ENCODE measurements at regions not wholly inside any gene's neighbourhood (a gene's known extent, or its start where the extent isn't known, plus 50 kb on each side); places are given as distances from the start of the nearest gene placed in this dataset.

DNA sequence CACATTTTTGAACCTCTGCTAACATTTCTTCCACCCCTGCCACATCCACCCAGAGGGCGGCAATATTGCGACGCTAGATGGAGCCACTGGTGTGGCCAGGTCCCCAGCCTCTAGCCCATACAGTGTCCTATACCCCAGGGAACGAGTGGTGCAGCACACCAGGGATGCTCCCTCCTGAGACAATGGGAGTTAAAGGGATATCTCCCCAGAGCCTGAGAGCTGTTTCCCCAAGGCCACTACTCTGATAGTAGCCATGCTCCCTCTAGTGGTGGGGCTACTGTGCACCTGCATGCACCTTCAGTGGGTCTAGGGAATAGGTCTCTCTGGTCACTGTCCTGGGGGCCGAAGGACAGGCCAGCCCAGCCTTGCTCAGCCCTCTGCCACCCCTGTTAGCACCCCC is 336.4 kb upstream of the FSHR start:
- H3K27me3 ChIP-seq (replicated peaks; ENCODE audit: control insufficient read depth, insufficient read depth, low read length), result no peaks in the 10 kb centered on the region

GRCh38 chr2:49487139-49487538 is 332.8 kb upstream of the FSHR start:
- no peak for DNase-seq (ENCODE audit: low read depth)
- Histone ChIP-seq H3K4me1 (ENCODE audit: control insufficient read depth, insufficient read depth, low read length) (no peaks in the 10 kb centered on the region), H3K9me3 (ENCODE audit: control insufficient read depth, low read length) (no peaks in the 10 kb centered on the region), H3K27me3 (replicated peaks; ENCODE audit: control insufficient read depth, insufficient read depth, low read length) (no peaks in the 10 kb centered on the region), H3K36me3 (ENCODE audit: control insufficient read depth, insufficient read depth, low read length, severe bottlenecking) (no peaks in the 10 kb centered on the region), H3K9ac (ENCODE audit: low read length) (no peak overlapping the region), H3K4me3 (ENCODE audit: low read length) (no peak overlapping the region)

More for the DNA sequence above, 336.4 kb upstream of the FSHR start:
- Histone ChIP-seq H3K9ac (ENCODE audit: low read length) (no peak overlapping the region), H3K4me3 (ENCODE audit: low read length) (no peak overlapping the region), H3K36me3 (ENCODE audit: control insufficient read depth, insufficient read depth, low read length, severe bottlenecking) (no peaks in the 10 kb centered on the region), H3K9me3 (ENCODE audit: control insufficient read depth, low read length) (peaks cover 3% of the 10 kb centered on the region), H3K4me1 (ENCODE audit: control insufficient read depth, insufficient read depth, low read length) (no peaks in the 10 kb centered on the region)
- no peak for DNase-seq (ENCODE audit: low read depth)

- Histone ChIP-seq H3K9me3 (ENCODE audit: control insufficient read depth, low read length) (no peaks in the 10 kb centered on the region), H3K9ac (ENCODE audit: low read length) (no peak overlapping the region), H3K4me1 (ENCODE audit: control insufficient read depth, insufficient read depth, low read length) (no peaks in the 10 kb centered on the region), H3K36me3 (ENCODE audit: control insufficient read depth, insufficient read depth, low read length, severe bottlenecking) (no peaks in the 10 kb centered on the region), H3K27me3 (replicated peaks; ENCODE audit: control insufficient read depth, insufficient read depth, low read length) (no peaks in the 10 kb centered on the region), H3K4me3 (ENCODE audit: low read length) (no peak overlapping the region)
- DNase-seq (ENCODE audit: low read depth), result no peak
Measured at GRCh38 chr2:49480520-49480919, 326.2 kb upstream of the FSHR start.

DNA sequence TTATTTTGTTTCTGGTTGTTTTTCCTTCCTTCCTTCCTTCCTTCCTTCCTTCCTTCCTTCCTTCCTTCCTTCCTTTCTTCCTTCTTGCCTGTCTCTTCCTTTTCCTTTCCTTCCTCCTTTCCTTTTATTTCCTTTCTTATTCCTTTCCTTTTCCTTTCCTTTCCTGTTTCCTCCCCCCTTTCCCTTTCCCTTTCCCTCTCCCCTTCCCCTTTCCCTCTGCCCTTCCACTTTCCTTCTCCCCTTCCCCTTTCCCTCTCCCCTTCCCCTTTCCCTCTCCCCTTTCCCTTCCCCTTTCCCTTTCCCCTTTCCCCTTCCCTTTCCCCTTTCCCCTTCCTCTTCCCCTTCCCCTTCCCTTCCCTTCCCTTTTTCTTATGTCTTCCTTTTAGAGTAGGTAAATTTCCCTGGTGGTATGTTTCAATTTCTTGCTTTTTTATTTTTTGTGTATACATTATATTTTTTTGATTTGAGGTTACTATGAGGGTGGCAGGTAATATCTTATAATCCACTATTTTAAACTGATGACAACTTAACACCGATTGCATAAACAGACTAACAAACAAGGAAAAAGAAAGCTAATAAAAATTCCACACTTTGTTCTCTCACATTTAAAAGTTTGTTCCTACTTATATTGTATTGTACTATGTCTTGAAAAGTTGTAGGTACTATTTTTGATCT is 311.0 kb upstream of the FSHR start:
- no peak overlapping the region for H3K4me3 ChIP-seq (ENCODE audit: low read length)
- H3K9ac ChIP-seq (ENCODE audit: low read length), result no peak overlapping the region
- DNase-seq (ENCODE audit: low read depth), result no peak
- H3K4me1 ChIP-seq (ENCODE audit: control insufficient read depth, insufficient read depth, low read length), result no peaks in the 10 kb centered on the region
- H3K36me3 ChIP-seq (ENCODE audit: control insufficient read depth, insufficient read depth, low read length, severe bottlenecking), result no peaks in the 10 kb centered on the region
- H3K27me3 ChIP-seq (replicated peaks; ENCODE audit: control insufficient read depth, insufficient read depth, low read length), result no peaks in the 10 kb centered on the region
- peaks cover 6% of the 10 kb centered on the region for H3K9me3 ChIP-seq (ENCODE audit: control insufficient read depth, low read length)

DNA sequence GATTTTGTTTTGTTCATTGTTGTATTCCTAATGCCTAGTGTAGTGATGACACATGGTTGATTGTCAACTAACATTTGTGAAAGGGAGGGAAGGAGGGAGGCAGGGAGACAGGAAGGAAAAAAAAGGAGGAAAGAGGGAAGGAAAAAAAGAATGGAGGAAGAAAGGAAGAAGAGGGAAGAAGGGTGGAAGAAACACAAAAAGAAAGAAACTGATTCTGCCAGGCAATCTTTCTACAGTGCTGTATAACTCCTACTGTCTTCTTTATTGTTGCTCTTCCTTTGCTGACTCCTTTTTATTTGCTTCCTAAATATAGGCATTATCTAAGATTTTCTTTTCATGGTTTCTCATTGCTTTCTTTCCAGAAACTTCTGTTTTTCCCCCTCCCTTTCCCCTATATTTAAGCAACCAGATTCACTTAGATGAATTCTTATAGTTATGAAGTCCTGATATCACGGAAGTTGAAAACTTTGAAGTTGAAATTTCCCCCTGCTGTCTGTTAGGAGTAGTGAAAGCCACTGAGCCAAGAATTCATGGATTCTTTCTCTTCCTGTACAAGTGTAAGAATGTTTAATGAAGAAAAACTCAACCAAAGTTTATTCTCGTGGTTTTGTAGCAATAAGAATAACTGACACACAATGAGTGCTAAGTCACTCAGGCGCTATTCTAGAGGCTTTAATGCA is 305.1 kb upstream of the FSHR start:
- Histone ChIP-seq H3K9me3 (ENCODE audit: control insufficient read depth, low read length) (peaks cover 2% of the 10 kb centered on the region), H3K4me1 (ENCODE audit: control insufficient read depth, insufficient read depth, low read length) (no peaks in the 10 kb centered on the region), H3K27me3 (replicated peaks; ENCODE audit: control insufficient read depth, insufficient read depth, low read length) (no peaks in the 10 kb centered on the region), H3K9ac (ENCODE audit: low read length) (no peak overlapping the region), H3K4me3 (ENCODE audit: low read length) (no peak overlapping the region), H3K36me3 (ENCODE audit: control insufficient read depth, insufficient read depth, low read length, severe bottlenecking) (no peaks in the 10 kb centered on the region)
- DNase-seq (ENCODE audit: low read depth), result no peak

- DNase-seq (ENCODE audit: low read depth), result no peak
- Histone ChIP-seq H3K36me3 (ENCODE audit: control insufficient read depth, insufficient read depth, low read length, severe bottlenecking) (no peaks in the 10 kb centered on the region), H3K4me1 (ENCODE audit: control insufficient read depth, insufficient read depth, low read length) (no peaks in the 10 kb centered on the region), H3K4me3 (ENCODE audit: low read length) (no peak overlapping the region), H3K27me3 (replicated peaks; ENCODE audit: control insufficient read depth, insufficient read depth, low read length) (no peaks in the 10 kb centered on the region), H3K9ac (ENCODE audit: low read length) (no peak overlapping the region), H3K9me3 (ENCODE audit: control insufficient read depth, low read length) (peaks cover 2% of the 10 kb centered on the region)
Measured at GRCh38 chr2:49444005-49444404, 289.7 kb upstream of the FSHR start.

DNA sequence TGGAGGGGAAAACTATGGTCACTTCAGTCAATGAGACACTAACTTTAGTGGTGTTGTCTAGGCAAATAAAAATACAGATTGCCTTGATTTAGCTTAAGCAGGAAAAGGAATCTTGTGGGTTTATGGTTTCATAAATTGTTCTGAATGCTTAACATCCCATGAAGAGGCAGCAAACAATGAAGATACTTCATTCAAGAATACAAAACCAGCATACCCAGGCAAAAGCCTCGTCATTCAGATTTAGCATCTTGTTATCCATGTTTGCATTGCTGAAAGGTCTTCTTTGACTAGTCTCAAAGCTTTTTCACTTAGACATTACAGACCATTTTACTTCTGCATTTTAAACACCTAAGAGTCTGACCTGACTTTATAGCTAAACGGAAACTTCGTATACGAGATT is 272.7 kb upstream of the FSHR start:
- no peak for DNase-seq (ENCODE audit: low read depth)
- Histone ChIP-seq H3K9ac (ENCODE audit: low read length) (no peak overlapping the region), H3K27me3 (replicated peaks; ENCODE audit: control insufficient read depth, insufficient read depth, low read length) (no peaks in the 10 kb centered on the region), H3K4me3 (ENCODE audit: low read length) (no peak overlapping the region), H3K4me1 (ENCODE audit: control insufficient read depth, insufficient read depth, low read length) (no peaks in the 10 kb centered on the region), H3K36me3 (ENCODE audit: control insufficient read depth, insufficient read depth, low read length, severe bottlenecking) (no peaks in the 10 kb centered on the region), H3K9me3 (ENCODE audit: control insufficient read depth, low read length) (peaks cover 4% of the 10 kb centered on the region)

DNA sequence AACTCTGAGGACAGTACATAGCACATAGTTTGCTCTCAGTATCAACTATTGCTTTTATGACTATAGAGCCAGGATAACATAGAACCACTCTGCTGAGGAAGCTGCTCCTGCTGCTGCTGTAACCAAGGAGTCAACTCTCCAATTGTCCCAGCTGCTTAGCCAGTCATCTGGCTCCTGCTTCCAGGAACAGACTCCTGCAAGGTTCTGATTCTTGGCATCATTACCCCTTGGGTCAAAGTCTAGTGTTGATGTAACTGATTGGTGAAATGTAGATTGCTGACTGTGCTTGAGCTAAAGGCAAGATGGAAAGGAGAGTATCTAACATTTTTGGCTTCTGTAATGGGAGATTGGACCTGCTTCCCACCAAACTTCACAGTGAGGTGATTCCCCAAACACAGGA is 261.9 kb upstream of the FSHR start:
- Histone ChIP-seq H3K9ac (ENCODE audit: low read length) (no peak overlapping the region), H3K9me3 (ENCODE audit: control insufficient read depth, low read length) (no peaks in the 10 kb centered on the region), H3K27me3 (replicated peaks; ENCODE audit: control insufficient read depth, insufficient read depth, low read length) (no peaks in the 10 kb centered on the region), H3K4me3 (ENCODE audit: low read length) (no peak overlapping the region), H3K4me1 (ENCODE audit: control insufficient read depth, insufficient read depth, low read length) (no peaks in the 10 kb centered on the region), H3K36me3 (ENCODE audit: control insufficient read depth, insufficient read depth, low read length, severe bottlenecking) (no peaks in the 10 kb centered on the region)
- DNase-seq (ENCODE audit: low read depth), result no peak

GRCh38 chr2:49404108-49404507 is 249.8 kb upstream of the FSHR start:
- DNase-seq (ENCODE audit: low read depth), result no peak
- Histone ChIP-seq H3K27me3 (replicated peaks; ENCODE audit: control insufficient read depth, insufficient read depth, low read length) (no peaks in the 10 kb centered on the region), H3K36me3 (ENCODE audit: control insufficient read depth, insufficient read depth, low read length, severe bottlenecking) (no peaks in the 10 kb centered on the region), H3K9ac (ENCODE audit: low read length) (no peak overlapping the region), H3K4me1 (ENCODE audit: control insufficient read depth, insufficient read depth, low read length) (no peaks in the 10 kb centered on the region), H3K4me3 (ENCODE audit: low read length) (no peak overlapping the region), H3K9me3 (ENCODE audit: control insufficient read depth, low read length) (peaks cover 9% of the 10 kb centered on the region)

DNA sequence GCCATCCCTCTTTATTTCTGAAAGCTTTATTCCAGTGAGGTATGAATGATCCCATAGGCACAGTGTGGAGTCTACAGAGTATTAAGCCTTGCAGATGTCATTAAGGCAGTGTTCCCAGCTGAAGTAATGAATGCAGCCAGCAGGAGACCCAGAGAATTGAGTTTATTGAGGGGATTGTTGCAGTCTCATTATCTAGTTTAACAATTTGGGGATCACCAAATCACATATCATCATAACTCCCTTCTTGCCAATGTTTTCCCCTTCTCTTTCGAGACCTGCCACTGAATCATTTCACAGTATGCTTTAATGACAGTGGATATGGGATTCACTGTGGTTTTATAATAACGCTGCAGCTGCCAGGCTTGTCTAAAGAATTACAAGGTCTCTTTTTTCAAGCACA is 249.3 kb upstream of the FSHR start:
- H3K9ac ChIP-seq (ENCODE audit: low read length), result no peak overlapping the region
- no peaks in the 10 kb centered on the region for H3K4me1 ChIP-seq (ENCODE audit: control insufficient read depth, insufficient read depth, low read length)
- no peaks in the 10 kb centered on the region for H3K36me3 ChIP-seq (ENCODE audit: control insufficient read depth, insufficient read depth, low read length, severe bottlenecking)
- H3K9me3 ChIP-seq (ENCODE audit: control insufficient read depth, low read length), result peaks cover 6% of the 10 kb centered on the region
- no peak overlapping the region for H3K4me3 ChIP-seq (ENCODE audit: low read length)
- no peak for DNase-seq (ENCODE audit: low read depth)
- no peaks in the 10 kb centered on the region for H3K27me3 ChIP-seq (replicated peaks; ENCODE audit: control insufficient read depth, insufficient read depth, low read length)

GRCh38 chr2:49379406-49379805 is 225.1 kb upstream of the FSHR start:
- Histone ChIP-seq H3K4me1 (ENCODE audit: control insufficient read depth, insufficient read depth, low read length) (no peaks in the 10 kb centered on the region), H3K9me3 (ENCODE audit: control insufficient read depth, low read length) (no peaks in the 10 kb centered on the region), H3K4me3 (ENCODE audit: low read length) (no peak overlapping the region), H3K36me3 (ENCODE audit: control insufficient read depth, insufficient read depth, low read length, severe bottlenecking) (no peaks in the 10 kb centered on the region), H3K9ac (ENCODE audit: low read length) (no peak overlapping the region), H3K27me3 (replicated peaks; ENCODE audit: control insufficient read depth, insufficient read depth, low read length) (no peaks in the 10 kb centered on the region)
- no peak for DNase-seq (ENCODE audit: low read depth)
